ENCODE measurements at regions not wholly inside any gene's neighbourhood (a gene's known extent, or its start where the extent isn't known, plus 50 kb on each side); places are given as distances from the start of the nearest gene placed in this dataset.

DNA sequence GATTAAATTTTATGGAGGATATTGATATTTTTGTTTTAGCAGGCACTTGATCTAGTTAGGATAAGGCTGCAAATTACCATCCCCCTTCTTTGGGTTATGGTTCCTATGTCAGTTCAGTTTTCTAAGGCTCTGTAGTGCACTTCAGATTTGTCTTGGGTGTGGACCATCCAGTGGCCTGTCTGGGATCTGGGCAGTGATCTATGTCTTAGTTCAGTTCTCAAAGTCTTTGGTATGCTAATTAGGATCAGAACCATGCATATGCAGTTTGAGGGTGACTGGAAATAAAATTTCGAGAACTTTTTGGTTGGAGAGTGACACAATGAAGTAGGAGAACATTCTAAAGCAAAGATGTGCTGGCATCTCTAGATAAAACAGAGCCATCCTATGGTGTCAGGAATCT lies 388.2 kb downstream of the MID1IP1 start:
- Histone ChIP-seq H3K4me1 (ENCODE audit: low read depth, poor library complexity, severe bottlenecking) (peaks cover 7% of the 10 kb centered on the region), H3K36me3 (ENCODE audit: insufficient read depth) (no peaks in the 10 kb centered on the region), H3K9ac (no peak overlapping the region), H2AFZ (ENCODE audit: low read depth) (no peak overlapping the region), H3K27me3 (ENCODE audit: insufficient read depth, low read depth) (no peaks in the 10 kb centered on the region), H4K20me1 (ENCODE audit: insufficient read depth) (no peaks in the 10 kb centered on the region), H3K4me2 (no peak overlapping the region), H3K4me3 (IDR thresholded peaks at IDR 0.05; ENCODE audit: insufficient read depth, low read depth, low read length) (no peak overlapping the region), H3K79me2 (ENCODE audit: insufficient read depth, low read depth) (no peaks in the 10 kb centered on the region), H3K27ac (no peak overlapping the region)
- TF ChIP-seq, protein P1, sequence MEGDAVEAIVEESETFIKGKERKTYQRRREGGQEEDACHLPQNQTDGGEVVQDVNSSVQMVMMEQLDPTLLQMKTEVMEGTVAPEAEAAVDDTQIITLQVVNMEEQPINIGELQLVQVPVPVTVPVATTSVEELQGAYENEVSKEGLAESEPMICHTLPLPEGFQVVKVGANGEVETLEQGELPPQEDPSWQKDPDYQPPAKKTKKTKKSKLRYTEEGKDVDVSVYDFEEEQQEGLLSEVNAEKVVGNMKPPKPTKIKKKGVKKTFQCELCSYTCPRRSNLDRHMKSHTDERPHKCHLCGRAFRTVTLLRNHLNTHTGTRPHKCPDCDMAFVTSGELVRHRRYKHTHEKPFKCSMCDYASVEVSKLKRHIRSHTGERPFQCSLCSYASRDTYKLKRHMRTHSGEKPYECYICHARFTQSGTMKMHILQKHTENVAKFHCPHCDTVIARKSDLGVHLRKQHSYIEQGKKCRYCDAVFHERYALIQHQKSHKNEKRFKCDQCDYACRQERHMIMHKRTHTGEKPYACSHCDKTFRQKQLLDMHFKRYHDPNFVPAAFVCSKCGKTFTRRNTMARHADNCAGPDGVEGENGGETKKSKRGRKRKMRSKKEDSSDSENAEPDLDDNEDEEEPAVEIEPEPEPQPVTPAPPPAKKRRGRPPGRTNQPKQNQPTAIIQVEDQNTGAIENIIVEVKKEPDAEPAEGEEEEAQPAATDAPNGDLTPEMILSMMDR (conservative IDR thresholded peaks at IDR 0.05; ENCODE audit: low read depth, low read length): no peak

DNA sequence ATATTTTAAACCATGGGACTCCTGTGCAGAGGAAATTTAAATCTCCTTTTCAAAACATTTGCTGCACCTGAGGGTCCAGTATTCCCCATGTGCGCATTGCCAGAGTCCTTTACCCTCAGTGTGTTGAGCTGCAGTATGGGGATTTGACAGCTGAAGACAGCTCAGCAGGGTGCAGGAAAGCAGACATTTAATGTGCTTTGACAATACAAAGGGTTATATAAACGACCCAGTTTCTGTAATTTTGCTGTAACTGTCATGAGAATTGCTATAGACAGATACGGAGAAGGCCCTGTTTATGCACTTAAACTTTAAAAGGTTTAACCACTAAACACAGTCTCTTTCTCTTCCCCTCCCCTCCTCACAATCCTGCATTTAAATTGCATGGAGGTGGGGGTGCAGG lies 393.4 kb downstream of the MID1IP1 start:
- H3K4me3 ChIP-seq (IDR thresholded peaks at IDR 0.05; ENCODE audit: insufficient read depth, low read depth, low read length): no peak overlapping the region
- no peaks in the 10 kb centered on the region for H3K79me2 ChIP-seq (ENCODE audit: insufficient read depth, low read depth)
- TF ChIP-seq, protein P1 (conservative IDR thresholded peaks at IDR 0.05; ENCODE audit: low read depth, low read length): no peak
- H2AFZ ChIP-seq (ENCODE audit: low read depth): peak overlapping the region; percentile 52
- H3K4me1 ChIP-seq (ENCODE audit: low read depth, poor library complexity, severe bottlenecking): peaks cover 45% of the 10 kb centered on the region
- no peaks in the 10 kb centered on the region for H3K27me3 ChIP-seq (ENCODE audit: insufficient read depth, low read depth)
- H3K4me2 ChIP-seq: peak overlapping the region; percentile 84
- peak overlapping the region; percentile 58; the same call in 1 of the 2 replicates for H3K9ac ChIP-seq
- peak overlapping the region; percentile 97 for H3K27ac ChIP-seq
- H4K20me1 ChIP-seq (ENCODE audit: insufficient read depth): no peaks in the 10 kb centered on the region
- H3K36me3 ChIP-seq (ENCODE audit: insufficient read depth): no peaks in the 10 kb centered on the region

DNA sequence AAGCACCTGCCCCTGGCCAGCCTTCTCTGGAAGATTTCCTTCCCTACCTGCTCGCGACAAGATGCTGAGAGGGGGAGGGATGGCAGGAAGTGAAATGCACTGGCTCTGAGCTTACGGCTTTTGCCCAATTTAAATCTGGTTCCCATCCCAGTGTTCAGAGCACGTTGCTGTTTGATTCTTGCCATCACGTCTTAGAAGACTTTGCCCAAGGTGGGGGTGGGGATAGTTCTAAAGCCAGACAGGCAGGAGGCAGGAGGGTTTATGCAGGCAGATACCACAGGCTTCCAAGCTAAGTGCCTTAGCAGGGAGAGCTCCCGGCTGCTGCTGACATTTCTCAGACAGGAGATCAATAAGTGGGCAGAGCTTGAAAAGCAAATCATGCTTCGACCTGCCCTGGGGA lies 393.9 kb downstream of the MID1IP1 start:
- no peaks in the 10 kb centered on the region for H3K36me3 ChIP-seq (ENCODE audit: insufficient read depth)
- peak overlapping the region; percentile 97 for H3K27ac ChIP-seq
- H3K4me1 ChIP-seq (ENCODE audit: low read depth, poor library complexity, severe bottlenecking): peaks cover 45% of the 10 kb centered on the region
- no peaks in the 10 kb centered on the region for H3K27me3 ChIP-seq (ENCODE audit: insufficient read depth, low read depth)
- H3K4me2 ChIP-seq: peak overlapping the region; percentile 84
- no peaks in the 10 kb centered on the region for H4K20me1 ChIP-seq (ENCODE audit: insufficient read depth)
- H3K79me2 ChIP-seq (ENCODE audit: insufficient read depth, low read depth): no peaks in the 10 kb centered on the region
- TF ChIP-seq, protein P1 (conservative IDR thresholded peaks at IDR 0.05; ENCODE audit: low read depth, low read length): no peak
- H3K4me3 ChIP-seq (IDR thresholded peaks at IDR 0.05; ENCODE audit: insufficient read depth, low read depth, low read length): no peak overlapping the region
- peak overlapping the region; percentile 58; the same call in 1 of the 2 replicates for H3K9ac ChIP-seq
- H2AFZ ChIP-seq (ENCODE audit: low read depth): peak overlapping the region; percentile 52

DNA sequence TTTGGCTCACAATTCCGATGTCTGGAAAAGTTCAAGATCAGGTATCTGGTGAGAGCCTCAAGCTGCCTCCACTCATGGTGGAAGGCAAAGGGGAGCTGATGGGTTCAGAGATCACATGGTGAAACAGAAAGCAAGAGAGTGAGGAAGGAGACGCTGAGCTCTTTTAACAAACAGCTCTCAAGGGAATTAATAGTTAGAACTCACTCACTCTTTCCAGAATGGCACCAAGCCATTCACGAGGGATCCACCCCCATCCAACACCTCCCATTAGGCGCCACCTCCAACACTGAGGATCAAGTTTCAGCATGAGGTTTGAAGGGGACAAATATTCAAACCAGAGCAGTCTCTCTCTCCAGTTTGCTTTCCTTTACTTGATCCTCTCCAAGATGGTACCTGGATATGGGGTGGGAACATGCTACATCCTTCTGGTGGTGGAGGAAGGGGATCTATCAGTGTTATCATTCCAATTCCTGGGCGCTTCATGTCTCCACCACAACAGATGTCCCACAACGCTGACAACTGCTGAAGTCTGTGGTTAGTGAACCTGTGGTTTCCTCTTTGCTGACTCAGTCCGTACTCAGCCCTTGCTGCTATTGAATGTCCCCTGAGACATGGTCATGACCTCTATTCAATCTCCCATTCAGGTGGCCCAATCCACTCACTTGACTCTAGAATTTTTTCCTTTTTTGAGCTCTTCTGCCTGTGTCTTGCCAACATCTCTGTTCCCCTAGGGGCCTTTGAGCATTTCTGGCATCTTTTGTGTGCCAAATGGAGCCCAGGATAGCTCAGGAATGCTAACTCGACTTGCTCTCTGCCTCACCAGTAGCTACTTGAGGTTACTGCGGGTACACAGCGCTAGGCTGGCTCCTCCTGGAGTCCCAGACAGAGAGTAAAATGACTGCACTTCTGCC lies 395.2 kb downstream of the MID1IP1 start:
- Histone ChIP-seq H3K9ac (peak overlapping the region; percentile 58; the same call in 1 of the 2 replicates), H3K4me3 (IDR thresholded peaks at IDR 0.05; ENCODE audit: insufficient read depth, low read depth, low read length) (no peak overlapping the region), H4K20me1 (ENCODE audit: insufficient read depth) (no peaks in the 10 kb centered on the region), H2AFZ (ENCODE audit: low read depth) (peak overlapping the region; percentile 52), H3K27me3 (ENCODE audit: insufficient read depth, low read depth) (no peaks in the 10 kb centered on the region), H3K4me2 (peak overlapping the region; percentile 84), H3K79me2 (ENCODE audit: insufficient read depth, low read depth) (no peaks in the 10 kb centered on the region), H3K36me3 (ENCODE audit: insufficient read depth) (no peaks in the 10 kb centered on the region), H3K4me1 (ENCODE audit: low read depth, poor library complexity, severe bottlenecking) (peaks cover 45% of the 10 kb centered on the region), H3K27ac (peak overlapping the region; percentile 97)
- TF ChIP-seq, protein P1 (conservative IDR thresholded peaks at IDR 0.05; ENCODE audit: low read depth, low read length): no peak
